H9 (cell line): ENCODE measurements at regions not wholly inside any gene's neighbourhood (a gene's known extent, or its start where the extent isn't known, plus 50 kb on each side); places are given as distances from the start of the nearest gene placed in this dataset.

Source experiments
- DNase-seq: peaks from one replicate; pipeline ENCODE4 v3.0.0-alpha.2; 2017
- H2AFZ ChIP-seq: one replicate; pipeline ENCODE4 v1.6.1; 2013; ENCODE audit warnings: mild to moderate bottlenecking, low read length, control low read depth, moderate library complexity
- H2AK5ac ChIP-seq: 2 replicates; pipeline ENCODE4 v1.6.1; 2013; ENCODE audit warnings: low read length, control low read depth, mixed read lengths; ENCODE audit not compliant: insufficient read length
- H2BK120ac ChIP-seq: one replicate; pipeline ENCODE4 v1.6.1; 2013; ENCODE audit warnings: low read depth, mild to moderate bottlenecking, low read length, control low read depth, inconsistent platforms; ENCODE audit not compliant: poor library complexity, severe bottlenecking
- H2BK12ac ChIP-seq: 2 replicates; pipeline ENCODE4 v1.6.1; 2013; ENCODE audit warnings: low read length, control low read depth, mixed read lengths, low read depth; ENCODE audit not compliant: insufficient read length
- H2BK15ac ChIP-seq: 2 replicates; pipeline ENCODE4 v1.6.1; 2013; ENCODE audit warnings: low read depth, low read length, control low read depth
- H2BK20ac ChIP-seq: one replicate; pipeline ENCODE4 v1.6.1; 2013; ENCODE audit warnings: low read depth, mild to moderate bottlenecking, low read length, control low read depth, inconsistent platforms; ENCODE audit not compliant: poor library complexity, severe bottlenecking
- H2BK5ac ChIP-seq: 2 replicates; pipeline ENCODE4 v1.6.1; 2013; ENCODE audit warnings: low read length, control low read depth, mixed read lengths; ENCODE audit not compliant: insufficient read length
- H3K14ac ChIP-seq: 2 replicates; pipeline ENCODE4 v1.6.1; 2013; ENCODE audit warnings: low read length, control low read depth; ENCODE audit not compliant: insufficient read depth
- H3K18ac ChIP-seq: 2 replicates; pipeline ENCODE4 v1.6.1; 2013; ENCODE audit warnings: low read depth, mild to moderate bottlenecking, mixed read lengths, low read length, control low read depth; ENCODE audit not compliant: insufficient read length
- H3K23ac ChIP-seq: 2 replicates; pipeline ENCODE4 v1.6.1; 2013; ENCODE audit warnings: low read length, control low read depth, mixed read lengths, low read depth; ENCODE audit not compliant: insufficient read length
- H3K23me2 ChIP-seq: 2 replicates; pipeline ENCODE4 v1.6.1; 2013; ENCODE audit warnings: low read depth, mild to moderate bottlenecking, mixed read lengths, low read length, control low read depth; ENCODE audit not compliant: insufficient read length, poor library complexity, severe bottlenecking
- H3K27ac ChIP-seq: 2 replicates; pipeline ENCODE4 v1.5.1; 2013; ENCODE audit warnings: low read length, control low read depth, mixed read lengths, low read depth; ENCODE audit not compliant: insufficient read length
- H3K27me3 ChIP-seq: 2 replicates; pipeline ENCODE4 v1.6.1; 2013; ENCODE audit warnings: low read length, control low read depth, inconsistent platforms; ENCODE audit not compliant: insufficient read depth
- H3K4ac ChIP-seq: 2 replicates; pipeline ENCODE4 v1.6.1; 2013; ENCODE audit warnings: low read depth, mild to moderate bottlenecking, control low read depth, inconsistent platforms, low read length, moderate library complexity
- H3K4me1 ChIP-seq: 2 replicates; pipeline ENCODE4 v1.6.1; 2013; ENCODE audit warnings: low read length, control low read depth, inconsistent platforms; ENCODE audit not compliant: insufficient read depth
- H3K4me2 ChIP-seq: 2 replicates; pipeline ENCODE4 v1.6.1; 2013; ENCODE audit warnings: low read length, control low read depth, mixed read lengths; ENCODE audit not compliant: insufficient read length, insufficient read depth
- H3K56ac ChIP-seq: 2 replicates; pipeline ENCODE4 v1.6.1; 2013; ENCODE audit warnings: low read depth, mild to moderate bottlenecking, mixed read lengths, low read length, control low read depth; ENCODE audit not compliant: insufficient read length
- H3K79me1 ChIP-seq: 2 replicates; pipeline ENCODE4 v1.6.1; 2013; ENCODE audit warnings: low read depth, mild to moderate bottlenecking, moderate library complexity, low read length, control low read depth, inconsistent platforms; ENCODE audit not compliant: insufficient read depth, poor library complexity, severe bottlenecking
- H3K79me2 ChIP-seq: 2 replicates; pipeline ENCODE4 v1.6.1; 2013; ENCODE audit warnings: low read length, control low read depth, inconsistent platforms; ENCODE audit not compliant: insufficient read depth
- H3K9ac ChIP-seq: 2 replicates; pipeline ENCODE4 v1.6.1; 2013; ENCODE audit warnings: low read length, control low read depth, mixed read lengths; ENCODE audit not compliant: insufficient read length; ENCODE audit errors: extremely low read depth
- H3K9me3 ChIP-seq: one replicate; pipeline ENCODE4 v1.6.1; 2013; ENCODE audit warnings: low read depth, low read length, inconsistent platforms; ENCODE audit not compliant: control insufficient read depth
- H3T11ph ChIP-seq: one replicate; pipeline ENCODE4 v1.6.1; 2013; ENCODE audit warnings: mild to moderate bottlenecking, low read length, control low read depth, inconsistent platforms
- H4K20me1 ChIP-seq: one replicate; pipeline ENCODE4 v1.6.1; 2013; ENCODE audit not compliant: control insufficient read depth, insufficient read length, insufficient read depth
- H4K5ac ChIP-seq: 2 replicates; pipeline ENCODE4 v1.6.1; 2013; ENCODE audit warnings: low read depth, mild to moderate bottlenecking, mixed read lengths, low read length, control low read depth; ENCODE audit not compliant: insufficient read length
- H4K8ac ChIP-seq: replicated peaks from 2 replicates; pipeline ENCODE4 v1.6.1; 2013; ENCODE audit warnings: low read length, control low read depth, mixed read lengths, low read depth; ENCODE audit not compliant: insufficient read length
- H4K91ac ChIP-seq: 2 replicates; pipeline ENCODE4 v1.6.1; 2013; ENCODE audit warnings: low read depth, mild to moderate bottlenecking, moderate library complexity, mixed read lengths, low read length, control low read depth; ENCODE audit not compliant: insufficient read length
- H3K27ac Mint-ChIP-seq, 3 experiments: 2 replicates in 2 of 3; 3 replicates in 1 of 3; pipeline ENCODE4 v1.8.0; 2020 to 2021; ENCODE audit warnings: mixed read lengths in 3 of 3, mild to moderate bottlenecking in 1 of 3, moderate library complexity in 1 of 3
- H3K27me3 Mint-ChIP-seq: 2 replicates; pipeline ENCODE4 v1.8.0; 2021; ENCODE audit warnings: low read depth, mild to moderate bottlenecking, moderate library complexity, mixed read lengths
- H3K36me3 Mint-ChIP-seq, 3 experiments: 2 replicates in 2 of 3; 3 replicates in 1 of 3; pipeline ENCODE4 v1.8.0; 2020 to 2021; ENCODE audit warnings: low read depth in 3 of 3, mixed read lengths in 3 of 3; ENCODE audit not compliant: insufficient read depth in 1 of 3
- H3K4me1 Mint-ChIP-seq, 2 experiments: 2 replicates each; pipeline ENCODE4 v1.8.0; 2020; ENCODE audit warnings: mixed read lengths in 2 of 2
- H3K4me3 Mint-ChIP-seq, 2 experiments: 2 replicates in 1 of 2; 3 replicates in 1 of 2; pipeline ENCODE4 v1.8.0; 2020 to 2021; ENCODE audit warnings: mild to moderate bottlenecking in 2 of 2, mixed read lengths in 2 of 2, moderate library complexity in 1 of 2
- H3K9me3 Mint-ChIP-seq, 2 experiments: 2 replicates in 1 of 2; 3 replicates in 1 of 2; pipeline ENCODE4 v1.8.0; 2020; ENCODE audit warnings: mild to moderate bottlenecking in 2 of 2, mixed read lengths in 2 of 2, moderate library complexity in 1 of 2
- CTCF ChIP-seq: fragments of 200-600 bp; sonication (generic); conservative IDR thresholded peaks from 3 replicates; pipeline ENCODE4 v1.8.0; 2021; ENCODE audit warnings: antibody characterized with exemption, mild to moderate bottlenecking
- WGBS: extraction: QIAGEN DNeasy Blood & Tissue Kit; methylation state at CpG from one replicate; pipeline ENCODE4 v1.1.7; 2013; ENCODE audit warnings: missing lambda C conversion rate, low lambda C conversion rate, mixed read lengths; ENCODE audit not compliant: insufficient read length; ENCODE audit errors: extremely low coverage; 5-methylcytosine and 5-hydroxymethylcytosine counted together

GRCh38 chr13:73870970-73871935 lies 263.0 kb downstream of the KLF12 start:
- no peaks in the 10 kb centered on the region for H3K23me2 ChIP-seq
- peak; percentile 56 for DNase-seq
- no peaks in the 10 kb centered on the region for H3K79me1 ChIP-seq
- Mint-ChIP-seq H3K36me3 (no peaks in the 10 kb centered on the region), H3K4me1 (peaks cover 19 to 21% of the 10 kb centered on the region in 2 experiments), H3K4me3 (no peak overlapping the region), H3K9me3 (no peaks in the 10 kb centered on the region), H3K27me3 (no peaks in the 10 kb centered on the region), H3K27ac (peak overlapping the region in 2 of 3 experiments; percentile 2 to 38; a peak in 1 of 7 replicates)
- H3K9ac ChIP-seq = no peak overlapping the region
- H2BK15ac ChIP-seq = no peak overlapping the region
- H2AFZ ChIP-seq = no peak overlapping the region
- H2AK5ac ChIP-seq = no peak overlapping the region
- H3K4me2 ChIP-seq = no peak overlapping the region
- no peak overlapping the region for H3K4ac ChIP-seq
- no peaks in the 10 kb centered on the region for H3K9me3 ChIP-seq
- H4K91ac ChIP-seq = no peak overlapping the region
- no peak overlapping the region for H3T11ph ChIP-seq
- no peak overlapping the region for H3K27ac ChIP-seq
- WGBS = 100% methylated on average over 1 of the region's 15 CpGs
- no peak overlapping the region for H4K8ac ChIP-seq
- H3K56ac ChIP-seq = no peak overlapping the region
- no peak for TF ChIP-seq CTCF
- H4K5ac ChIP-seq = no peak overlapping the region
- H2BK120ac ChIP-seq = no peak overlapping the region
- no peaks in the 10 kb centered on the region; the same call in 1 of the 2 replicates for H3K4me1 ChIP-seq
- no peak overlapping the region for H3K18ac ChIP-seq
- H2BK20ac ChIP-seq = no peak overlapping the region
- H2BK12ac ChIP-seq = no peak overlapping the region
- no peak overlapping the region for H3K23ac ChIP-seq
- no peaks in the 10 kb centered on the region for H3K79me2 ChIP-seq
- no peaks in the 10 kb centered on the region for H4K20me1 ChIP-seq
- no peak overlapping the region for H3K14ac ChIP-seq
- H2BK5ac ChIP-seq = no peak overlapping the region
- H3K27me3 ChIP-seq = no peaks in the 10 kb centered on the region
